Activated CD4-positive, alpha-beta T cell treated with anti-CD3 and anti-CD28 coated beads, Interleukin-2, amount 50 U/mL, for 24 hours (primary cell): ENCODE measurements at regions not wholly inside any gene's neighbourhood (a gene's known extent, or its start where the extent isn't known, plus 50 kb on each side); places are given as distances from the start of the nearest gene placed in this dataset.

Source experiments
- DNase-seq, 2 donors: peaks; one replicate each; pipeline ENCODE4 v3.0.0-alpha.2; 2020; ENCODE audit warnings: low read depth in 1 of 2, low spot score in 1 of 2

- DNase-seq, result no peak
Observed at GRCh38 chr1:59232216-59232615, 64.7 kb upstream of the FGGY start.

- no peak for DNase-seq
Observed at GRCh38 chr1:59233444-59233843, 63.5 kb upstream of the FGGY start.

- no peak for DNase-seq
Observed at GRCh38 chr1:59236721-59237545, 60.0 kb upstream of the FGGY start.

GRCh38 chr1:59237900-59238299, 59.0 kb upstream of the FGGY start:
- no peak for DNase-seq

- DNase-seq, result no peak
Observed at GRCh38 chr1:59238333-59238934, 58.5 kb upstream of the FGGY start.

DNA sequence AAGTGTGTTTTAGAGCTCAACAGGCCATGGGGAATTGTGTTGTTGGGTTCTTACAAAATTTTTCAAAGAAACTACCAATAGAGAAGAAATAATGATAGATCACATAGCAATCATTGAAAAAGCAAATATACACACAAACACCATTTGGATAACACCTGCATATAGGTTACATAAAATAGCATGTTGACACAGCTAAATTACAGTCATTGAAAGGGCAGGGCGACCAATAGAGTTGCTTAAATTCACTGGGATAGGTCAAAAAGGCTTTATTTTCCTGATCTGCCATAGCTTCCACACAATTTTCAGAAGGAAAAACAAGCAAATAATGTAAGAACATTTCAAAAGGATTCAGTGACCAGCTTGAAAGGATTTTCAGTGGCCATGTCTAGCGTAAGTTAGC, 57.9 kb upstream of the FGGY start:
- no peak for DNase-seq

GRCh38 chr1:59241909-59242308, 55.0 kb upstream of the FGGY start:
- DNase-seq, result no peak

- no peak for DNase-seq
Observed at GRCh38 chr1:59242370-59242769, 54.5 kb upstream of the FGGY start.

- DNase-seq, result no peak
Observed at GRCh38 chr1:59243550-59243949, 53.3 kb upstream of the FGGY start.

DNA sequence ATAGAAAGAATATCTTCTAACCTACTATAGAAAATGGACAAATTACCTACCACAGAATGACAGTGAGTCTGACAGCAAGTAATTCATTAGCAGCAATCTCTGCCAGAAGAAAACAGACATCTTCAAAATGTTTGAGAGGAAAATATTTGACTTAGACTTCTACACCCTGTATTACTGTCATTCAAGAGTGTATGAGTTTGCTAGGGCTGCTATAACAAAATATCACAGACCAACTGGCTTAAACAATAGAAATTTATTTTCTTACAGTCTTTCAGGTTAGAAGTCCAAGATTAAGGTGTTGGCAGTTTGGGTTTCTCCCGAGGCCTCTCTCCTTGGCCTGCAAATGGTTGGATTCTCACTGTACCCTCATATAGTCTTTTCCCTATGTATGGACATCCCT, 52.9 kb upstream of the FGGY start:
- no peak for DNase-seq

- no peak for DNase-seq
Observed at GRCh38 chr1:59244891-59245290, 52.0 kb upstream of the FGGY start.
